OCI-LY3 (cell line): ENCODE measurements at regions not wholly inside any gene's neighbourhood (a gene's known extent, or its start where the extent isn't known, plus 50 kb on each side); places are given as distances from the start of the nearest gene placed in this dataset.
"Not testable (repeated sequence)": the region's sequence is repeated elsewhere in the genome, so short reads cannot be mapped to it uniquely, and the experiment has no call there.

Experiments
- CTCF ChIP-seq: fragments of 200-600, 300-600 bp; sonication (generic); IDR thresholded peaks from 2 replicates; pipeline ENCODE4 v1.5.1; 2014; ENCODE audit warnings: antibody characterized with exemption, low read length, low read depth
- EZH2phosphoT487 ChIP-seq: fragments of 200-600 bp; shearing (Covaris generic); IDR thresholded peaks from 2 replicates; pipeline ENCODE4 v1.6.1; 2018; ENCODE audit warnings: antibody characterized with exemption, mixed run types, low read depth

- not testable (repeated sequence) for TF ChIP-seq CTCF, EZH2phosphoT487
Measured at GRCh38 chr2:183849826-183850225, 725.6 kb downstream of the NUP35 start.
